Colonic mucosa (tissue), 4 donors: ENCODE measurements at regions not wholly inside any gene's neighbourhood (a gene's known extent, or its start where the extent isn't known, plus 50 kb on each side); places are given as distances from the start of the nearest gene placed in this dataset.
"Not testable (repeated sequence)": the region's sequence is repeated elsewhere in the genome, so short reads cannot be mapped to it uniquely, and the experiment has no call there.

Source experiments
- DNase-seq: peaks from one replicate; pipeline ENCODE4 v3.0.0-alpha.2; 2020
- H3K27ac ChIP-seq: fragments of 200-600 bp; one replicate; pipeline ENCODE4 v1.8.0; 2021
- H3K27me3 ChIP-seq: fragments of 200-600 bp; one replicate; pipeline ENCODE4 v1.8.0; 2021
- H3K36me3 ChIP-seq: fragments of 200-600 bp; one replicate; pipeline ENCODE4 v1.8.0; 2021
- H3K4me1 ChIP-seq: fragments of 200-600 bp; one replicate; pipeline ENCODE4 v1.8.0; 2021; ENCODE audit warnings: mild to moderate bottlenecking
- H3K4me3 ChIP-seq: fragments of 200-600 bp; one replicate; pipeline ENCODE4 v1.8.0; 2021
- H3K9ac ChIP-seq, 2 donors: one replicate each; pipeline ENCODE4 v1.7.0; 2013; ENCODE audit warnings: control low read depth in 2 of 2, low read depth in 2 of 2, low read length in 2 of 2
- H3K9me3 ChIP-seq: fragments of 200-600 bp; one replicate; pipeline ENCODE4 v1.8.0; 2021
- intact Hi-C: fragments of 100-400 bp; cut with DNase I; formaldehyde crosslinking; loops from one replicate; pipeline ENCODE4 v1.14.1; 2022
- TF ChIP-seq, protein P1 (sequence below): fragments of 200-600 bp; IDR thresholded peaks from one replicate; pipeline ENCODE4 v1.8.0; 2022; ENCODE audit warnings: antibody characterized with exemption, mild to moderate bottlenecking
- donor health status: healthy.
- donor health status: DM: no; HTN: no; CAD: no.
- donor health status: DM: no; HTN: no; CAD: no.

DNA sequence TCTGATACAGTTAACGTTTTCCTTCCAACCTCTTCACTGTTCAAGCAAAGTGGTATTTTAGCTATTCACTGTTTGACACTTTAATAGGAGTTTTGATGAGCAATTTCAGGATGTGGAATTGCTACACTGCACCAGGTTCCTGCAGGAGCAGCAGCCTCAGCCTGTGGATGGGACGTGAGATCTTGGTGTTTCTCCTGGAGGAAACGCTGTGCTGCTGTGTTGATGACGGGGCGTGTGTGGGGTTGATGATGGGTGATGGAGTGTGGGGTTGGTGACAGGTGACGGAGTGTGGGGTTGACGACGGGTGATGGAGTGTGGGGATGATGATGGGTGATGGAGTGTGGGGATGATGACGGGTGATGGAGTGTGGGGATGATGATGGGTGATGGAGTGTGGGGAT, 98.9 kb downstream of the RTP5 start:
- intact Hi-C loops: no loop called here
- Histone ChIP-seq H3K4me3 (no peak overlapping the region), H3K36me3 (no peaks in the 10 kb centered on the region), H3K9me3 (no peaks in the 10 kb centered on the region), H3K9ac (no peak overlapping the region), H3K4me1 (no peaks in the 10 kb centered on the region), H3K27ac (no peak overlapping the region), H3K27me3 (no peaks in the 10 kb centered on the region)
- DNase-seq: no peak
- TF ChIP-seq, protein P1, sequence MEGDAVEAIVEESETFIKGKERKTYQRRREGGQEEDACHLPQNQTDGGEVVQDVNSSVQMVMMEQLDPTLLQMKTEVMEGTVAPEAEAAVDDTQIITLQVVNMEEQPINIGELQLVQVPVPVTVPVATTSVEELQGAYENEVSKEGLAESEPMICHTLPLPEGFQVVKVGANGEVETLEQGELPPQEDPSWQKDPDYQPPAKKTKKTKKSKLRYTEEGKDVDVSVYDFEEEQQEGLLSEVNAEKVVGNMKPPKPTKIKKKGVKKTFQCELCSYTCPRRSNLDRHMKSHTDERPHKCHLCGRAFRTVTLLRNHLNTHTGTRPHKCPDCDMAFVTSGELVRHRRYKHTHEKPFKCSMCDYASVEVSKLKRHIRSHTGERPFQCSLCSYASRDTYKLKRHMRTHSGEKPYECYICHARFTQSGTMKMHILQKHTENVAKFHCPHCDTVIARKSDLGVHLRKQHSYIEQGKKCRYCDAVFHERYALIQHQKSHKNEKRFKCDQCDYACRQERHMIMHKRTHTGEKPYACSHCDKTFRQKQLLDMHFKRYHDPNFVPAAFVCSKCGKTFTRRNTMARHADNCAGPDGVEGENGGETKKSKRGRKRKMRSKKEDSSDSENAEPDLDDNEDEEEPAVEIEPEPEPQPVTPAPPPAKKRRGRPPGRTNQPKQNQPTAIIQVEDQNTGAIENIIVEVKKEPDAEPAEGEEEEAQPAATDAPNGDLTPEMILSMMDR: no peak

- H3K36me3 ChIP-seq, H3K4me1 ChIP-seq, DNase-seq, H3K9me3 ChIP-seq, H3K27me3 ChIP-seq, H3K27ac ChIP-seq, H3K4me3 ChIP-seq, intact Hi-C loops, H3K9ac ChIP-seq: not testable (repeated sequence)
Observed at GRCh38 chr2:241969182-241969581, 99.7 kb downstream of the RTP5 start.

- intact Hi-C loops: no loop called here
Observed at GRCh38 chr2:241970716-241971115, 101.2 kb downstream of the RTP5 start.

DNA sequence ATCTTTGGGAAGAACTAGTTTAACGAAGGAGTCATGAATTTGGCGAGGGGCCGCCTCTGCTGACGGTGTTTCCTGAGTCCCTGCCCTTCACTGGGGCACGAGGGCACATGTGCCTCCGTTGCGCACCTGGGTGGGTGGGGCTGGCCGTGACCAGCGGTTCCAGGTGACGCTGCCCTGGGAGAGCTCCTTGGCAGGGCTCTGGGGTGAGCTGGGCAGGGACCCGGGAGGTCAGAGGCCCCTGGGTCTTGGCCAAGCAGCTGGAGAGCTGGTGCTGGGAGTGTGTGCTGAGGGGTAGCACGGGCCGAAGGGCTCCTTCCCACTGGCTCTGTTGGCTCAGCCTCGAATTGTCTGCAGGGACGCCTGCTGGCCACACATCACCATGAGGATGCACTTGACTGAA, 104.6 kb downstream of the RTP5 start:
- TF ChIP-seq, protein P1: no peak
- intact Hi-C loops: no loop called here
- Histone ChIP-seq H3K27me3 (no peaks in the 10 kb centered on the region), H3K4me3 (no peak overlapping the region), H3K36me3 (no peaks in the 10 kb centered on the region), H3K27ac (no peak overlapping the region), H3K9me3 (no peaks in the 10 kb centered on the region), H3K4me1 (no peaks in the 10 kb centered on the region), H3K9ac (no peak overlapping the region)
- no peak for DNase-seq

More at GRCh38 chr2:241970716-241971115, 101.2 kb downstream of the RTP5 start:
- Histone ChIP-seq H3K9ac (no peak overlapping the region), H3K27ac (no peak overlapping the region), H3K4me3 (no peak overlapping the region), H3K27me3 (no peaks in the 10 kb centered on the region), H3K9me3 (no peaks in the 10 kb centered on the region), H3K4me1 (no peaks in the 10 kb centered on the region), H3K36me3 (no peaks in the 10 kb centered on the region)
- TF ChIP-seq, protein P1: no peak
- DNase-seq: no peak

GRCh38 chr2:241974851-241975592, 105.5 kb downstream of the RTP5 start:
- no peaks in the 10 kb centered on the region for H3K27me3 ChIP-seq
- H3K4me3 ChIP-seq: no peak overlapping the region
- intact Hi-C loops: no loop called here
- DNase-seq: no peak
- H3K36me3 ChIP-seq: no peaks in the 10 kb centered on the region
- H3K4me1 ChIP-seq: no peaks in the 10 kb centered on the region
- TF ChIP-seq, protein P1: no peak
- H3K27ac ChIP-seq: no peak overlapping the region
- H3K9ac ChIP-seq: no peak overlapping the region
- H3K9me3 ChIP-seq: no peaks in the 10 kb centered on the region

- H3K9me3 ChIP-seq: no peaks in the 10 kb centered on the region
- DNase-seq: no peak
- H3K27ac ChIP-seq: no peak overlapping the region
- intact Hi-C loops: no loop called here
- H3K36me3 ChIP-seq: no peaks in the 10 kb centered on the region
- TF ChIP-seq, protein P1: no peak
- H3K4me3 ChIP-seq: no peak overlapping the region
- no peaks in the 10 kb centered on the region for H3K4me1 ChIP-seq
- no peaks in the 10 kb centered on the region for H3K27me3 ChIP-seq
- no peak overlapping the region for H3K9ac ChIP-seq
Observed at GRCh38 chr2:241975593-241976284, 106.2 kb downstream of the RTP5 start.
